ENCODE measurements at regions not wholly inside any gene's neighbourhood (a gene's known extent, or its start where the extent isn't known, plus 50 kb on each side); places are given as distances from the start of the nearest gene placed in this dataset.

- TF ChIP-seq CTCF (optimal IDR thresholded peaks at IDR 0.05 in 1 of 3, IDR thresholded peaks at IDR 0.05 in 1 of 3, conservative IDR thresholded peaks at IDR 0.05 in 1 of 3; ENCODE audit: extremely low read depth in 1 of 3, insufficient read depth in 2 of 3, low read length in 3 of 3) (no peak), EZH2 (IDR thresholded peaks at IDR 0.05; ENCODE audit: low read length) (no peak)
Measured at GRCh38 chr16:6247150-6247549, 1085.5 kb upstream of the RBFOX1 start.

All from keratinocyte (primary cell).